ENCODE measurements at regions not wholly inside any gene's neighbourhood (a gene's known extent, or its start where the extent isn't known, plus 50 kb on each side); places are given as distances from the start of the nearest gene placed in this dataset.

DNA sequence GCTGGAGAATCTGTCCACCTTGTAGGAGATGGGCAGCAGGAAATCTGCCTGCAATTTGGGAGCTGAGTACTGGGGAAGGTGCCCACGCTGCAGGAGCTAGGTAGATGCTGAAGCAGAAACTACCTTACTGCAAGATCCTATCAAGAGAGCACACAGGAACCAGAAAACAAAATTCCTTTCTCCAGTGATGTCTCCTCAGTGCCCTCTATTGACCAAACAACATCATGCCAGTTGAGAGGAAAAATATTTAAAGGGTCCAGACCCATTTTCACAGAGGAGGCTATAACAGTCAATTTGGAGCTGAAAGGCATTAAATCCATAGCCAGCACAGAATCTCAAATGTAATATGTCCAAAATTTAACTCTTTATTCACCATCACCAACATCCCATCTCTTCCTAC is 406.8 kb downstream of the SLITRK2 start:
- no peak for ATAC-seq (ENCODE audit: low read depth)
- ChIA-PET POLR2A (ENCODE audit: unreplicated experiment) (no interaction called here), CTCF (no interaction called here)
- in situ Hi-C loops (cut with MboI; ENCODE audit: low sequenced_read_pairs) = no loop called here
- dilution Hi-C loops (cut with HindIII; ENCODE audit: low sequenced_read_pairs, unreplicated experiment) = no loop called here
- intact Hi-C loops (cut with micrococcal nuclease) = no loop called here
- no peaks in the 10 kb centered on the region for H3K27me3 ChIP-seq (ENCODE audit: control insufficient read depth, insufficient read depth, low read length)
- no peak overlapping the region for H2BK15ac ChIP-seq (ENCODE audit: low read depth, low read length)
- TF ChIP-seq FOS (IDR thresholded peaks at IDR 0.05; ENCODE audit: low read depth, low read length) = no peak
- TF ChIP-seq, protein P1, sequence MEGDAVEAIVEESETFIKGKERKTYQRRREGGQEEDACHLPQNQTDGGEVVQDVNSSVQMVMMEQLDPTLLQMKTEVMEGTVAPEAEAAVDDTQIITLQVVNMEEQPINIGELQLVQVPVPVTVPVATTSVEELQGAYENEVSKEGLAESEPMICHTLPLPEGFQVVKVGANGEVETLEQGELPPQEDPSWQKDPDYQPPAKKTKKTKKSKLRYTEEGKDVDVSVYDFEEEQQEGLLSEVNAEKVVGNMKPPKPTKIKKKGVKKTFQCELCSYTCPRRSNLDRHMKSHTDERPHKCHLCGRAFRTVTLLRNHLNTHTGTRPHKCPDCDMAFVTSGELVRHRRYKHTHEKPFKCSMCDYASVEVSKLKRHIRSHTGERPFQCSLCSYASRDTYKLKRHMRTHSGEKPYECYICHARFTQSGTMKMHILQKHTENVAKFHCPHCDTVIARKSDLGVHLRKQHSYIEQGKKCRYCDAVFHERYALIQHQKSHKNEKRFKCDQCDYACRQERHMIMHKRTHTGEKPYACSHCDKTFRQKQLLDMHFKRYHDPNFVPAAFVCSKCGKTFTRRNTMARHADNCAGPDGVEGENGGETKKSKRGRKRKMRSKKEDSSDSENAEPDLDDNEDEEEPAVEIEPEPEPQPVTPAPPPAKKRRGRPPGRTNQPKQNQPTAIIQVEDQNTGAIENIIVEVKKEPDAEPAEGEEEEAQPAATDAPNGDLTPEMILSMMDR (conservative IDR thresholded peaks at IDR 0.05; ENCODE audit: low read depth, low read length) = 0 out of 2 replicates have a peak, but pooled peaks have one; percentile 11
- no peaks in the 10 kb centered on the region for H4K20me1 ChIP-seq (ENCODE audit: insufficient read depth, low read length)
- no peak overlapping the region for H2AK9ac ChIP-seq (replicated peaks; ENCODE audit: low read depth, low read length, poor library complexity)
- H4K8ac ChIP-seq (ENCODE audit: low read depth in 2 of 2, low read length in 2 of 2) = no peak overlapping the region
- no peak for DNase-seq
- no peak overlapping the region for H3K4me3 ChIP-seq (ENCODE audit: insufficient read depth, low read depth, low read length)
- no peaks in the 10 kb centered on the region for H3K9me1 ChIP-seq (ENCODE audit: insufficient read depth, low read length)
- H3K79me1 ChIP-seq (ENCODE audit: low read depth in 1 of 2, low read length in 2 of 2) = no peaks in the 10 kb centered on the region
- H3K27ac ChIP-seq (ENCODE audit: insufficient read depth, low read length) = no peak overlapping the region
- WGBS, 2 experiments (ENCODE audit: extremely low coverage in 2 of 2, insufficient read length in 1 of 2) = no CpG with 5 or more reads among the region's 1 CpG
- no peak overlapping the region for H2AFZ ChIP-seq (replicated peaks; ENCODE audit: low read length, poor library complexity)
- H3K4me2 ChIP-seq (ENCODE audit: low read depth, low read length) = no peak overlapping the region
- no peaks in the 10 kb centered on the region for H3K36me3 ChIP-seq (ENCODE audit: control insufficient read depth, insufficient read depth, low read length)
- peaks cover 9% of the 10 kb centered on the region; the same call in 1 of the 2 replicates for H3K9me3 ChIP-seq (ENCODE audit: control insufficient read depth, insufficient read depth, low read length)
- no peak overlapping the region for H3K9ac ChIP-seq (ENCODE audit: low read depth, low read length)
- no peak overlapping the region for H4K91ac ChIP-seq (ENCODE audit: insufficient read depth, low read depth, low read length)
- H3K14ac ChIP-seq (replicated peaks; ENCODE audit: low read depth, low read length) = no peak overlapping the region
- H3K56ac ChIP-seq (ENCODE audit: extremely low read depth, insufficient read depth, low read length) = no peak overlapping the region
- no peak overlapping the region for H2AK5ac ChIP-seq (ENCODE audit: low read depth, low read length)
- H3K23ac ChIP-seq (ENCODE audit: low read depth, low read length) = no peak overlapping the region
- no peak overlapping the region for H3K18ac ChIP-seq (ENCODE audit: low read depth, low read length)
- no peak overlapping the region for H2BK5ac ChIP-seq (ENCODE audit: low read depth, low read length, poor library complexity, severe bottlenecking)
- no TSS peak for BruUV-seq (replicated peaks)
- no peak overlapping the region for H3K4ac ChIP-seq (ENCODE audit: low read depth, low read length)
- H2BK20ac ChIP-seq (ENCODE audit: low read depth, low read length) = no peak overlapping the region
- no peak overlapping the region for H2BK120ac ChIP-seq (ENCODE audit: low read depth, low read length)
- H4K5ac ChIP-seq (ENCODE audit: low read depth, low read length) = no peak overlapping the region
- no peaks in the 10 kb centered on the region for H3K4me1 ChIP-seq (ENCODE audit: control insufficient read depth, insufficient read depth, low read length)
